SK-N-SH treated with all-trans-retinoic acid at 6 μM for 48 hours (cell line): ENCODE measurements at regions not wholly inside any gene's neighbourhood (a gene's known extent, or its start where the extent isn't known, plus 50 kb on each side); places are given as distances from the start of the nearest gene placed in this dataset.

Source experiments
- ATAC-seq: fragments of 200-7000 bp; cut with Tn5 transposase; 3 replicates; pipeline ENCODE4 v1.9.1; 2020; ENCODE audit warnings: mild to moderate bottlenecking, moderate library complexity
- BACH2 ChIP-seq: fragments of 250-450 bp; sonication (Bioruptor Pico); IDR thresholded peaks from 2 replicates; pipeline ENCODE4 v1.9.0; 2021; ENCODE audit warnings: mild to moderate bottlenecking, borderline replicate concordance
- ESRRG ChIP-seq: fragments of 250-450 bp; sonication (Bioruptor Pico); IDR thresholded peaks from 2 replicates; pipeline ENCODE4 v1.6.1; 2021; ENCODE audit warnings: mild to moderate bottlenecking
- GLIS3 ChIP-seq: fragments of 250-450 bp; sonication (Bioruptor Pico); IDR thresholded peaks from 2 replicates; pipeline ENCODE4 v1.5.0; 2020; ENCODE audit warnings: mild to moderate bottlenecking, moderate library complexity
- ISL1 ChIP-seq: fragments of 250-450 bp; sonication (Bioruptor Pico); IDR thresholded peaks from 2 replicates; pipeline ENCODE4 v2.1.2; 2022; ENCODE audit warnings: mild to moderate bottlenecking, moderate library complexity
- PPARA ChIP-seq: fragments of 250-450 bp; sonication (Bioruptor Pico); IDR thresholded peaks from 2 replicates; pipeline ENCODE4 v1.5.0; 2020; ENCODE audit warnings: mild to moderate bottlenecking, borderline replicate concordance
- RARB ChIP-seq: fragments of 250-450 bp; sonication (Bioruptor Pico); IDR thresholded peaks from 2 replicates; pipeline ENCODE4 v1.8.0; 2021; ENCODE audit warnings: mild to moderate bottlenecking, moderate library complexity
- SNAI2 ChIP-seq: fragments of 250-450 bp; sonication (Bioruptor Pico); IDR thresholded peaks from 2 replicates; pipeline ENCODE4 v1.5.0; 2020; ENCODE audit warnings: mild to moderate bottlenecking, moderate library complexity
- TCF4 ChIP-seq: fragments of 250-450 bp; sonication (Bioruptor Pico); IDR thresholded peaks from 2 replicates; pipeline ENCODE4 v1.8.0; 2021; ENCODE audit warnings: mild to moderate bottlenecking, moderate library complexity, borderline replicate concordance
- TOX ChIP-seq: fragments of 250-450 bp; sonication (Bioruptor Pico); IDR thresholded peaks from 2 replicates; pipeline ENCODE4 v1.8.0; 2021; ENCODE audit warnings: mild to moderate bottlenecking, moderate library complexity, borderline replicate concordance
- ZFP3 ChIP-seq: fragments of 250-450 bp; sonication (Bioruptor Pico); IDR thresholded peaks from 2 replicates; pipeline ENCODE4 v1.5.0; 2020; ENCODE audit warnings: mild to moderate bottlenecking, moderate library complexity
- ZFP30 ChIP-seq: fragments of 450-650 bp; formaldehyde crosslinking; IDR thresholded peaks from 2 replicates; pipeline ENCODE4 v1.5.0; 2022; ENCODE audit warnings: mild to moderate bottlenecking, moderate library complexity
- ZNF70 ChIP-seq: fragments of 450-650 bp; formaldehyde crosslinking; IDR thresholded peaks from 2 replicates; pipeline ENCODE4 v1.5.0; 2020; ENCODE audit warnings: mild to moderate bottlenecking, moderate library complexity
- ZNF8 ChIP-seq: fragments of 450-650 bp; formaldehyde crosslinking; IDR thresholded peaks from 2 replicates; pipeline ENCODE4 v1.5.0; 2020; ENCODE audit warnings: mild to moderate bottlenecking, moderate library complexity
- TF ChIP-seq, protein P1 (sequence below): fragments of 250-450 bp; sonication (Bioruptor Pico); IDR thresholded peaks from 2 replicates; pipeline ENCODE4 v1.8.0; 2021; ENCODE audit warnings: low read depth, mild to moderate bottlenecking, moderate library complexity, borderline replicate concordance
- TF ChIP-seq, protein P2 (sequence below): fragments of 250-450 bp; sonication (Bioruptor Pico); IDR thresholded peaks from 2 replicates; pipeline ENCODE4 v1.8.0; 2020; ENCODE audit warnings: mild to moderate bottlenecking, moderate library complexity, borderline replicate concordance
- TF ChIP-seq, protein P3 (sequence below): fragments of 250-450 bp; sonication (Bioruptor Pico); IDR thresholded peaks from 2 replicates; pipeline ENCODE4 v1.5.1; 2020; ENCODE audit warnings: low read depth, mild to moderate bottlenecking, moderate library complexity
- TF ChIP-seq, protein P4 (sequence below): fragments of 250-450 bp; sonication (Bioruptor Pico); IDR thresholded peaks from 2 replicates; pipeline ENCODE4 v1.5.0; 2020; ENCODE audit warnings: mild to moderate bottlenecking, moderate library complexity

DNA sequence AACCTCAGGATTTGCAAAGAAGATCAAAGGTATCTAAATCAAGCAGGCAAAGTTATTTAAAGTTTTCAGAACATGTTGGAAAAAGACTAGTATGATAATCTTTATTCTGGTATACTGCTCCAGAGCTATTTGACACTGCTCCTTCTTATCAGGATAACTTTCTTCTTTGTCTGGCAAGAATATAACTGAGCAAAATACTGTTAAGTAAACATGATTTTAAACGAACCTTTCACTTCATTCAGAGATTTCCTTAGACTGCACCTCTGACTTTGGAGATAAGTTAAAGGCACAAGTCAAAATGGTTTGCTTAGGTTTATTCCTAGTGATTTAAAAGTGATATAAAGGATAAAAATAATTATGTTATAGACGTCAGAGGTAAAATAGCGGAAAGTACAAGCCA, 103.9 kb upstream of the CCDC190 start:
- no peak for TF ChIP-seq ZNF70 (CRISPR knock-in tag)
- TF ChIP-seq ZFP3 (CRISPR knock-in tag) = no peak
- TF ChIP-seq, protein P1, sequence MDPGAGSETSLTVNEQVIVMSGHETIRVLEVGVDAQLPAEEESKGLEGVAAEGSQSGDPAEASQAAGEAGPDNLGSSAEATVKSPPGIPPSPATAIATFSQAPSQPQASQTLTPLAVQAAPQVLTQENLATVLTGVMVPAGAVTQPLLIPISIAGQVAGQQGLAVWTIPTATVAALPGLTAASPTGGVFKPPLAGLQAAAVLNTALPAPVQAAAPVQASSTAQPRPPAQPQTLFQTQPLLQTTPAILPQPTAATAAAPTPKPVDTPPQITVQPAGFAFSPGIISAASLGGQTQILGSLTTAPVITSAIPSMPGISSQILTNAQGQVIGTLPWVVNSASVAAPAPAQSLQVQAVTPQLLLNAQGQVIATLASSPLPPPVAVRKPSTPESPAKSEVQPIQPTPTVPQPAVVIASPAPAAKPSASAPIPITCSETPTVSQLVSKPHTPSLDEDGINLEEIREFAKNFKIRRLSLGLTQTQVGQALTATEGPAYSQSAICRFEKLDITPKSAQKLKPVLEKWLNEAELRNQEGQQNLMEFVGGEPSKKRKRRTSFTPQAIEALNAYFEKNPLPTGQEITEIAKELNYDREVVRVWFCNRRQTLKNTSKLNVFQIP (CRISPR knock-in tag) = no peak
- TF ChIP-seq TCF4 (CRISPR knock-in tag) = no peak
- TF ChIP-seq RARB (CRISPR knock-in tag) = no peak
- no peak for TF ChIP-seq ESRRG (CRISPR knock-in tag)
- no peak for TF ChIP-seq ZFP30 (CRISPR knock-in tag)
- no peak for TF ChIP-seq GLIS3
- no peak for TF ChIP-seq TOX (CRISPR knock-in tag)
- TF ChIP-seq, protein P2, sequence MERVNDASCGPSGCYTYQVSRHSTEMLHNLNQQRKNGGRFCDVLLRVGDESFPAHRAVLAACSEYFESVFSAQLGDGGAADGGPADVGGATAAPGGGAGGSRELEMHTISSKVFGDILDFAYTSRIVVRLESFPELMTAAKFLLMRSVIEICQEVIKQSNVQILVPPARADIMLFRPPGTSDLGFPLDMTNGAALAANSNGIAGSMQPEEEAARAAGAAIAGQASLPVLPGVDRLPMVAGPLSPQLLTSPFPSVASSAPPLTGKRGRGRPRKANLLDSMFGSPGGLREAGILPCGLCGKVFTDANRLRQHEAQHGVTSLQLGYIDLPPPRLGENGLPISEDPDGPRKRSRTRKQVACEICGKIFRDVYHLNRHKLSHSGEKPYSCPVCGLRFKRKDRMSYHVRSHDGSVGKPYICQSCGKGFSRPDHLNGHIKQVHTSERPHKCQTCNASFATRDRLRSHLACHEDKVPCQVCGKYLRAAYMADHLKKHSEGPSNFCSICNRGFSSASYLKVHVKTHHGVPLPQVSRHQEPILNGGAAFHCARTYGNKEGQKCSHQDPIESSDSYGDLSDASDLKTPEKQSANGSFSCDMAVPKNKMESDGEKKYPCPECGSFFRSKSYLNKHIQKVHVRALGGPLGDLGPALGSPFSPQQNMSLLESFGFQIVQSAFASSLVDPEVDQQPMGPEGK (CRISPR knock-in tag) = no peak
- no peak for ATAC-seq

DNA sequence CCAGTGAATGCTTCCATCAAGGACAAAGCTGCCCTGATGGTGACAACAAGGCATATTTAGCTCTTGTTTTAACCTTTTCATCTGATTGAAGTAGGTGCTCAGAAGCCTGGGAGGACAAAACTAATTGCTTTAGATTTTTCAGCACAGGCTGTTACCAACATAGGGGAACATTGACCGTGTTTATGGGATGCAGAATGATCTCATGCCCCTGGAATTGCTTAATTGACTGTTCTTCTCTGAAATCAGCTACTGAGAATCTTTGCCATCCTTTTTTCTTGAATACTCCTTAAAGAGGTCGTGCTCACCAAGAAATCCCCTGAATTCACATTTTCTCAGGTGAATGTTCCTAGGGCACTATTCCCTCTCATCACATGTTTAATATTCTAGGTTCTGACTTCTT, 95.9 kb upstream of the CCDC190 start:
- ATAC-seq = no peak; the same call in 2 of the 3 replicates
- TF ChIP-seq ZNF70 (CRISPR knock-in tag) (no peak), ISL1 (CRISPR knock-in tag) (peak; percentile 70), ZFP3 (CRISPR knock-in tag) (0 out of 2 replicates have a peak, but pooled peaks have one; percentile 47)

DNA sequence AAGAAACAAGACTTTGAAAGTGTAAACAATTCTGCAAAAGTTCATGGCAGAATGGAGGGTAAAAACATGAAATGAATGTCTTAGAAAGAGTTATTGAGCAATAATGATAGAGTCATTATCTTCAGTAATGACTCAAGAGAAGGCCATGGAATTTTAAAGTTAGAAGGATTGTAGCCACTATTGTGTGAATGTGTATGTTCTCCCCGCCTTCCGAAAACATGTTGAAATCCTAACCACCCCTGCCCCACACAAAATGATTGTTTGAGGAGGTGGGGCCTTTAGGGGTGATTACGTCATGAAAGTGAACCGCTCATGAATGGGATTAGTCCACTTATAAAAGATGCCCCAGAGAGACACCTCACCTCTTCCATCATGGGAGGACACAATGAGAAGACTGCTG, 93.8 kb upstream of the CCDC190 start:
- no peak for ATAC-seq
- TF ChIP-seq ZFP30 (CRISPR knock-in tag) (no peak), ZFP3 (CRISPR knock-in tag) (no peak), ZNF70 (CRISPR knock-in tag) (no peak), SNAI2 (CRISPR knock-in tag) (no peak), TOX (CRISPR knock-in tag) (no peak), ESRRG (CRISPR knock-in tag) (no peak), GLIS3 (no peak)
- TF ChIP-seq, protein P1 (CRISPR knock-in tag) = no peak
- TF ChIP-seq, protein P3, sequence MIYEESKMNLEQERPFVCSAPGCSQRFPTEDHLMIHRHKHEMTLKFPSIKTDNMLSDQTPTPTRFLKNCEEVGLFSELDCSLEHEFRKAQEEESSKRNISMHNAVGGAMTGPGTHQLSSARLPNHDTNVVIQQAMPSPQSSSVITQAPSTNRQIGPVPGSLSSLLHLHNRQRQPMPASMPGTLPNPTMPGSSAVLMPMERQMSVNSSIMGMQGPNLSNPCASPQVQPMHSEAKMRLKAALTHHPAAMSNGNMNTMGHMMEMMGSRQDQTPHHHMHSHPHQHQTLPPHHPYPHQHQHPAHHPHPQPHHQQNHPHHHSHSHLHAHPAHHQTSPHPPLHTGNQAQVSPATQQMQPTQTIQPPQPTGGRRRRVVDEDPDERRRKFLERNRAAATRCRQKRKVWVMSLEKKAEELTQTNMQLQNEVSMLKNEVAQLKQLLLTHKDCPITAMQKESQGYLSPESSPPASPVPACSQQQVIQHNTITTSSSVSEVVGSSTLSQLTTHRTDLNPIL (CRISPR knock-in tag) = no peak

DNA sequence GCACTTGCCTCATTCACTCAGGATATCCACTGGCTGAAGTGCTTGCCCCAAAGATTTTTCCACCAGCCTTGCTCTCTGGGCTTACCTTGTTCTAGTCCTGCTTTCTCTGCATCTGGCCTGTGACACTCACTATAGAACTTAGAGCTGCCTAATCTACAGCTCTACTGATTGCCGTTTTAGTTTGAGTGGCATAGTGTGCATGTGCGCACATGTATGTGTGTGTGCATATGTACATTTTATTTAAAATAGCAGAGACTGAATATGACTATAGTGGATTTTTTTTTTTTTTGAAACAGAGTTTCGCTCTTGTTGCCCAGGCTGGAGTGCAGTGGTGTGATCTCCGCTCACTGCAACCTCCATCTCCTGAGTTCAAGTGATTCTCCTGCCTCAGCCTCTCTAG, 92.0 kb upstream of the CCDC190 start:
- no peak for TF ChIP-seq ZFP3 (CRISPR knock-in tag)
- TF ChIP-seq ZNF8 = no peak
- TF ChIP-seq RARB (CRISPR knock-in tag) = no peak
- no peak for TF ChIP-seq ZNF70 (CRISPR knock-in tag)
- TF ChIP-seq TOX (CRISPR knock-in tag) = no peak
- TF ChIP-seq TCF4 (CRISPR knock-in tag) = no peak
- TF ChIP-seq PPARA (CRISPR knock-in tag) = no peak
- TF ChIP-seq, all 23 proteins: peak for 0
- ATAC-seq = no peak

DNA sequence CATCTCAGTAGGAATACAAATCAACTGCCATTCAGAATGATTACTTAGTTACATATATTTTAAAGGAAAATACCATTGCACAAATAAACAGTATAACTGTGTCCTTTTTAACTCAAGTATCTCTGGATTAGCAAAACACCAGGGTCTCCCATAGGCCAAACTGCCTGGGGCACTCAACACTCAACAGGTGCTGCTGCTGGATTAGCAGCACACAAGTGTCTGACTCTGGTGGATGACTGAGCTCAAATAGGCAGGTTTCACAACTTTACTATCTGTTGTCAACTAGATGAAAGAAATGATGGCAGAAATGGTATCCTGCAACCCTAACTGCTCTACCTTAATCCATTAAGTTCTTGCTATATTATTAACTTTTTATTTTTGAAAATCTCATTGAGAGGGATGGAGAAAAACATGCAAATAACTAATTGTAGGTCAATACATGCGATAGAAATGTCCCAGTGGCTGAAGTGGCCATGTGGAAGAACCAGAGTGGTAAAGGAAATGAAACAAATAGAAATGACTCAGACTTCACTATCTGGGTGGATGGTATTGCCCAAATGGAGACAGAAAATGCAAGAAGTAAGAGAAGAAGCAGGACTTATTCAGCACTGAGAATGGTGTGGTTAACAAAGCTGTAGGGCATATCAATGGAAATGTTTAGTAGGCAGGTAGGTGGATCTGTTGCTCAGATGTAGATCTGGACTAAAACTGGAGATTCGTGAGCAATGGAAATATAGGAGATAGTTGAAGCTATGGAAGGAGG, 90.8 kb upstream of the CCDC190 start:
- ATAC-seq = no peak
- no peak for TF ChIP-seq TOX (CRISPR knock-in tag)
- TF ChIP-seq, protein P4, sequence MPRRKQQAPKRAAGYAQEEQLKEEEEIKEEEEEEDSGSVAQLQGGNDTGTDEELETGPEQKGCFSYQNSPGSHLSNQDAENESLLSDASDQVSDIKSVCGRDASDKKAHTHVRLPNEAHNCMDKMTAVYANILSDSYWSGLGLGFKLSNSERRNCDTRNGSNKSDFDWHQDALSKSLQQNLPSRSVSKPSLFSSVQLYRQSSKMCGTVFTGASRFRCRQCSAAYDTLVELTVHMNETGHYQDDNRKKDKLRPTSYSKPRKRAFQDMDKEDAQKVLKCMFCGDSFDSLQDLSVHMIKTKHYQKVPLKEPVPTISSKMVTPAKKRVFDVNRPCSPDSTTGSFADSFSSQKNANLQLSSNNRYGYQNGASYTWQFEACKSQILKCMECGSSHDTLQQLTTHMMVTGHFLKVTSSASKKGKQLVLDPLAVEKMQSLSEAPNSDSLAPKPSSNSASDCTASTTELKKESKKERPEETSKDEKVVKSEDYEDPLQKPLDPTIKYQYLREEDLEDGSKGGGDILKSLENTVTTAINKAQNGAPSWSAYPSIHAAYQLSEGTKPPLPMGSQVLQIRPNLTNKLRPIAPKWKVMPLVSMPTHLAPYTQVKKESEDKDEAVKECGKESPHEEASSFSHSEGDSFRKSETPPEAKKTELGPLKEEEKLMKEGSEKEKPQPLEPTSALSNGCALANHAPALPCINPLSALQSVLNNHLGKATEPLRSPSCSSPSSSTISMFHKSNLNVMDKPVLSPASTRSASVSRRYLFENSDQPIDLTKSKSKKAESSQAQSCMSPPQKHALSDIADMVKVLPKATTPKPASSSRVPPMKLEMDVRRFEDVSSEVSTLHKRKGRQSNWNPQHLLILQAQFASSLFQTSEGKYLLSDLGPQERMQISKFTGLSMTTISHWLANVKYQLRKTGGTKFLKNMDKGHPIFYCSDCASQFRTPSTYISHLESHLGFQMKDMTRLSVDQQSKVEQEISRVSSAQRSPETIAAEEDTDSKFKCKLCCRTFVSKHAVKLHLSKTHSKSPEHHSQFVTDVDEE (CRISPR knock-in tag) = no peak
- TF ChIP-seq, protein P1 (CRISPR knock-in tag) = no peak
- TF ChIP-seq ZNF70 (CRISPR knock-in tag) = no peak
- TF ChIP-seq BACH2 (CRISPR knock-in tag) = no peak
- TF ChIP-seq, protein P2 (CRISPR knock-in tag) = no peak
